H1 (cell line): ENCODE measurements at regions not wholly inside any gene's neighbourhood (a gene's known extent, or its start where the extent isn't known, plus 50 kb on each side); places are given as distances from the start of the nearest gene placed in this dataset.

ENCODE experiments used
- EGR1 ChIP-seq: IDR thresholded peaks from 2 replicates; pipeline ENCODE4 v1.6.1; 2011; ENCODE audit warnings: low read depth, low read length, borderline replicate concordance
- POLR2A ChIP-seq, 2 experiments: IDR thresholded peaks; 1 replicate in 1 of 2; 2 replicates in 1 of 2; pipeline ENCODE4 v1.6.1; 2011; ENCODE audit warnings: low read depth in 2 of 2, low read length in 2 of 2, mild to moderate bottlenecking in 2 of 2; ENCODE audit errors: control extremely low read depth in 1 of 2
- SP2 ChIP-seq: IDR thresholded peaks from 2 replicates; pipeline ENCODE4 v1.6.1; 2012; ENCODE audit warnings: mild to moderate bottlenecking, low read length, inconsistent platforms
- TF ChIP-seq, protein P1 (sequence below), 3 experiments: IDR thresholded peaks; 1 replicate in 2 of 3; 2 replicates in 1 of 3; pipeline versions ENCODE4 v1.5.1 to v1.6.1; 2011; ENCODE audit warnings: low read length in 3 of 3, mild to moderate bottlenecking in 3 of 3, inconsistent platforms in 2 of 3, low read depth in 1 of 3, moderate library complexity in 1 of 3; ENCODE audit not compliant: insufficient read depth in 1 of 3; ENCODE audit errors: control extremely low read depth in 1 of 3
- TF ChIP-seq, protein P2 (sequence below): IDR thresholded peaks from 2 replicates; pipeline ENCODE4 v1.6.1; 2012; ENCODE audit warnings: low read length, inconsistent platforms

- TF ChIP-seq EGR1 = no peak
- TF ChIP-seq, protein P1, sequence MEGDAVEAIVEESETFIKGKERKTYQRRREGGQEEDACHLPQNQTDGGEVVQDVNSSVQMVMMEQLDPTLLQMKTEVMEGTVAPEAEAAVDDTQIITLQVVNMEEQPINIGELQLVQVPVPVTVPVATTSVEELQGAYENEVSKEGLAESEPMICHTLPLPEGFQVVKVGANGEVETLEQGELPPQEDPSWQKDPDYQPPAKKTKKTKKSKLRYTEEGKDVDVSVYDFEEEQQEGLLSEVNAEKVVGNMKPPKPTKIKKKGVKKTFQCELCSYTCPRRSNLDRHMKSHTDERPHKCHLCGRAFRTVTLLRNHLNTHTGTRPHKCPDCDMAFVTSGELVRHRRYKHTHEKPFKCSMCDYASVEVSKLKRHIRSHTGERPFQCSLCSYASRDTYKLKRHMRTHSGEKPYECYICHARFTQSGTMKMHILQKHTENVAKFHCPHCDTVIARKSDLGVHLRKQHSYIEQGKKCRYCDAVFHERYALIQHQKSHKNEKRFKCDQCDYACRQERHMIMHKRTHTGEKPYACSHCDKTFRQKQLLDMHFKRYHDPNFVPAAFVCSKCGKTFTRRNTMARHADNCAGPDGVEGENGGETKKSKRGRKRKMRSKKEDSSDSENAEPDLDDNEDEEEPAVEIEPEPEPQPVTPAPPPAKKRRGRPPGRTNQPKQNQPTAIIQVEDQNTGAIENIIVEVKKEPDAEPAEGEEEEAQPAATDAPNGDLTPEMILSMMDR (IDR thresholded peaks at IDR 0.05; ENCODE audit: control extremely low read depth in 1 of 3, insufficient read depth in 1 of 3, low read depth in 1 of 3, low read length in 3 of 3) = 0 out of 4 replicates have a peak, but pooled peaks of 1 of the 3 experiments have one; percentile 2
- TF ChIP-seq, protein P2, sequence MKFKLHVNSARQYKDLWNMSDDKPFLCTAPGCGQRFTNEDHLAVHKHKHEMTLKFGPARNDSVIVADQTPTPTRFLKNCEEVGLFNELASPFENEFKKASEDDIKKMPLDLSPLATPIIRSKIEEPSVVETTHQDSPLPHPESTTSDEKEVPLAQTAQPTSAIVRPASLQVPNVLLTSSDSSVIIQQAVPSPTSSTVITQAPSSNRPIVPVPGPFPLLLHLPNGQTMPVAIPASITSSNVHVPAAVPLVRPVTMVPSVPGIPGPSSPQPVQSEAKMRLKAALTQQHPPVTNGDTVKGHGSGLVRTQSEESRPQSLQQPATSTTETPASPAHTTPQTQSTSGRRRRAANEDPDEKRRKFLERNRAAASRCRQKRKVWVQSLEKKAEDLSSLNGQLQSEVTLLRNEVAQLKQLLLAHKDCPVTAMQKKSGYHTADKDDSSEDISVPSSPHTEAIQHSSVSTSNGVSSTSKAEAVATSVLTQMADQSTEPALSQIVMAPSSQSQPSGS = no peak
- no peak for TF ChIP-seq SP2
- TF ChIP-seq POLR2A (IDR thresholded peaks at IDR 0.05; ENCODE audit: control extremely low read depth in 1 of 2, low read depth in 2 of 2, low read length in 2 of 2) = no peak
These were observed 582.3 kb downstream of the EDEM1 start for GRCh38 chr3:5769825-5770224.
